G401 (cell line): ENCODE measurements at regions not wholly inside any gene's neighbourhood (a gene's known extent, or its start where the extent isn't known, plus 50 kb on each side); places are given as distances from the start of the nearest gene placed in this dataset.
"Not testable (repeated sequence)": the region's sequence is repeated elsewhere in the genome, so short reads cannot be mapped to it uniquely, and the experiment has no call there.

ENCODE experiments used
- DNase-seq: peaks from one replicate; pipeline ENCODE4 v3.0.0-alpha.2; 2015; ENCODE audit warnings: low spot score
- in situ Hi-C: cut with HindIII; loops from 2 replicates; pipeline ENCODE4 v1.10.0; 2016; ENCODE audit warnings: low sequenced_read_pairs, mixed read lengths

- DNase-seq, result no peak
- in situ Hi-C loops, result no loop called here
Measured at GRCh38 chr4:169900241-169900845, 125.9 kb downstream of the MFAP3L start.

- in situ Hi-C loops, result no loop called here
Measured at GRCh38 chr4:169899295-169899694, 126.9 kb downstream of the MFAP3L start.

GRCh38 chr4:169898095-169898494 lies 128.1 kb downstream of the MFAP3L start:
- DNase-seq, result no peak
- in situ Hi-C loops, result no loop called here

More at GRCh38 chr4:169899295-169899694, 126.9 kb downstream of the MFAP3L start:
- no peak for DNase-seq

GRCh38 chr4:169894767-169895166 lies 131.4 kb downstream of the MFAP3L start:
- in situ Hi-C loops, DNase-seq: not testable (repeated sequence)

DNA sequence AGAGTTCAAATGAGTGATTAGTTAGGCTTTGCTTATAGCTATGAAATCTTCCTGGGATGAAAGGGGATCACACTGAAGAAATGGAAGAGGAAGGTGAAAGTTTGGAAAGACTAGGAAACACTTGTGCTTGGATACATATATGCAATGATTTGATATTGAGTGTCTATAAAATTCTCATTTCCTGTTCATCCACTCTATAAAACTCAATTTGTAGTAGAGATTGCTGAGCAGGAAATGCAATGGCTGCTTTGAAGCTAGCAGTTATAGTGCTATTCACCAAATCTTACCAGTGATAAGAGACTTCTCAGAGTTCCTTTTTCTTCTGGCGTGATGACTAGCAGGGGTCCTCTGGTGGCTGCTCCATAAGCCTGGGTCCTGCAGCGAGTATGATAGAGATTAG lies 128.1 kb upstream of the HPF1 start:
- in situ Hi-C loops, result no loop called here
- no peak for DNase-seq

DNA sequence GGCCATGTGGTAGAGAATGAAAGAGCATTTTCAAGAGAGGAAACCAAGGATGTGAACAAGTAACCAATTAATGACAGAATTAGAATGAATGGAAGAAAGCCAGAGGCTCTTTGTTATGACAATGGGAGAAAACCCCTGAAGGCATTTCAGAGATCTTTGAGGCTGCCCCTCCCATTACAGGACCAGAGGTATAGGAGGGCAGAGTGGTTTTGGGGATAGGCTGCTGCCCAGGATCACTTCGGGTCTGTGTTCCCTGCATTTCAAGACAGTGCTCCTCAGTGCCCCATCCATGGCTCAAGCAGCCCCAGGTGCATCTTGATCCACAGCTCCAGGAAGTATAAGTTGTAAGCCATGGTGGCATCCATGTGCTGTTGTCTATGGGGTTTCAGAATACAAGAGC lies 124.0 kb upstream of the HPF1 start:
- DNase-seq, result no peak
- in situ Hi-C loops, result no loop called here

DNA sequence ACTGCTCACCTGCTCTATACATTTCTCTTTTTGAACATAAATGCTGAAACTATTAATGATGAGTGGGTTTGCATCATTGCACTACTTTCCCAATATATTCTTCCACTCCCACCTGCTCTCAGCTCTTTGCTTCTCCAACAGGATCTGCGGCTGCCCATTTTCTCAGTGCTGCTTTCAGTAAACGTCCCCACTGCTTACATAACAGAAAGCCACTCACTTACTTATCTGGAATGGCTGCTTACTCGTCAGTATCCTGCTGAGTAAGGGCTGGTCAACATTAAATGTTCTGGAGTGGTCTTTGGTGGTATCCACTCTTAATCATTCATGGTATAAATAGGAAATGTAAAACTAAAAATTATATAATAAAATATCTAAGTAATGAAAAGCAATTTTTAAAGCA lies 112.8 kb upstream of the HPF1 start:
- no peak for DNase-seq
- in situ Hi-C loops, result no loop called here

DNA sequence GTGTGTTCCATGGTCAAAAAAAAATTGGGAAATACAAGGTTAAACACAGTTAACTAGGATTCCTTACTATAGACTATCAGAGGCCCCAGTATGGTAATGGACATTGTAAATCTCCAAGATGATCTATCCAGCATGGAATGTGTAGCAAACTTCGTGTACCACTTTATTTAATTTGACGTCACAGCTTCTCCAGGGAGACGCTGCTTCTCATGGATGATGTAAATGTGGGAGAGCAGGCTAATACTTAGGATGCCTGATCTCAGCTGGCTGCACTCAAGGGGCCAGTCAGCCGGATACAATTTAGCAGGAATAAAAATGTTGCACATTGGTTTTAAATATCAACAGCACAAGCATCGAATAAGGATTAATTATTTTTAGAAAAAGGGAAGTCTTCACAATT lies 111.7 kb upstream of the HPF1 start:
- no peak for DNase-seq
- in situ Hi-C loops, result no loop called here

- DNase-seq, result no peak
- in situ Hi-C loops, result no loop called here
Measured at GRCh38 chr4:169861593-169861992, 103.8 kb upstream of the HPF1 start.

DNA sequence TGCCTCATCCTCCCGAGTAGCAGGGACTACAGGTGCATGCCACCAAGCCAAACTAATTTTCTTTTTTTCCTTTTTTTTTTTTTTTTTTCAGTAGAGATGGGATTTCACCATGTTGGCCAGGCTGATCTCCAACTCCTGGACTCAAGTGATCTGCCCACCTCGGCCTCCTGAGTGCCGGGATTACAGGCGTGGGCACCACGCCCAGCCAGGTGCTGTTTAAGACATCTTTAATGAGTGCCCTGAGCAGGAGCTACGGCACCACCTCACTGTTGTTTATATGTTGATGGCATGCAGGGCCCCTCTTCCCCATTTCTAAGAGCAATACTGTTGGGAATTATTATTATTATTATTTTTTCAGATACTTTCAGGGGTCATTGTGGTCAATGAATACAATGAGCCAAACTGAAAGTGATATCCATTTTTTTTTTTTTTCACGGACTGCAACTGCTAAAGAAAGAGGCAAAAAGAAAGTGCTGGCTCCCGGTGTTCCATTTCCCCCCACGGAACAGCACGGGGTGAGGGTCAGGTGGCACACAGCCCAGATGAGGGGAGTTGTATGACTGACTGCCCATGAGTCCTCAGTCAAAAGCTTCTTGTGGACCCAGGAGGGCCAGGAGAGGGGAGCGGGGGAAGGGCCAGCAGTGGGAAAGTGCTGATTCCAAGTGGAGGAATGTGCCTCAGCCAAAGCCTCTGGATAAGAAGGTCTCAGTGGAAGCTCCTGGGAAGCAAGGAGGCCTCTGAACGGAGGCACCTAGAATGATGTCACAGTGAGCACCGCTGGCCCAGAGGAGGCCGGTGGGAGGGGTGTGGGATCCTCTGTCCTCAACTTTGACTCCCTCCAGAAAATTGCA lies 101.8 kb upstream of the HPF1 start:
- in situ Hi-C loops, result no loop called here
- no peak for DNase-seq

DNA sequence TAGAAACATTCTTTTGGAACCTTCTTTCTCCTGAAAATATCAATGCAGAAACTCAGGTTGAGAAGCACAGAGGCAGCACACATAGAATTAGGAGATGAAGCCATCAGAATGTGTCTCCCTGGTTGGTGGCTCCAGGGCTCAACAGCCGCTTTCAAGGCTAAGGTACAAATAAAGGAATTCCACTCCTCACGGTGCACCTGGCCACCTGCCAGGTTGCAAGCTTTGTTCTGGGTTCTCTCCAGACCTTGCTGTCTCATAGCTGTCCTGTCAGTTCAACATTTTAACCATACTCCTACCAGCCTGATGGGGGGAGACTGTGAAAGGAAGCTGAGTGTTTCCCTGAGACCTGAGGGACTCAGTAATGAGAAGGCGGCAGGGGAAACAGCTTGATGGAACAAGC lies 96.3 kb upstream of the HPF1 start:
- DNase-seq, result no peak
- in situ Hi-C loops, result no loop called here

DNA sequence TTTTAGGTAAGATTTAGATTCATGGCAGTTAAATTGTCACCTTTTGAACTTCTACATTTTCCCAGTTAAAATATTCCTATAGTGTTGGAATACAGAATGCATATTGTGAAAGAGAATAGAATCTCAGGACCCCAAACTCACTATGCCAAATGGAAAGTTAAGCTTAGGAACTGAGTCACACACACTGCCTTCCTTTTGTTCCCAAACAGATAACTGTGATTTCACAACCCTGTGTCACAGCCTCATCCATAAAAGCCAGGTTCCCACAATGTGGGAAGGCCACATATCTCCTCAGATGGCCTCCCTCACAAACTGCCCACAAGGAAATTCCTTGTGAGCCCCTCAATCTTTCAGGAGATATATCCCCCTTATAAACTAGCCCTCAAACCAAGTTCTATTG lies 94.7 kb upstream of the HPF1 start:
- no peak for DNase-seq
- in situ Hi-C loops, result no loop called here

DNA sequence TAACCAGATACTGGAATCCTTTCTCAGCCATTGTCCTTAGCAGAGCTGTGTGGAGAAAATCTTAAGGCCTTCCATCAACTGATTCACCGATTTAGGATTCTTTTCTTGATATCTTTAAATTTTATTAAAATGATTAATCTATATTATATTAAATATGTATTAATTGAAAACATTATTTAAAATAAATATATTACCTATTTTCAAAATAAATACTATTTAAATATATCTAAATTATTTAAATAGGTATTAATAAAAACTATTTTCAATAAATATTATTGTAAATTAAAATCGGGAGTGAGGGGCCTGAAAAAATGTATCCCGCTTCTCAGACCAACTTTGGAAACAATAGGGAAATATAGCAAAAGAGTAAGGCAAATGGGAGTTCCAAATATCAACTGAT lies 94.0 kb upstream of the HPF1 start:
- in situ Hi-C loops, result no loop called here
- no peak for DNase-seq

- in situ Hi-C loops, result no loop called here
- no peak for DNase-seq
Measured at GRCh38 chr4:169849456-169849855, 91.7 kb upstream of the HPF1 start.

DNA sequence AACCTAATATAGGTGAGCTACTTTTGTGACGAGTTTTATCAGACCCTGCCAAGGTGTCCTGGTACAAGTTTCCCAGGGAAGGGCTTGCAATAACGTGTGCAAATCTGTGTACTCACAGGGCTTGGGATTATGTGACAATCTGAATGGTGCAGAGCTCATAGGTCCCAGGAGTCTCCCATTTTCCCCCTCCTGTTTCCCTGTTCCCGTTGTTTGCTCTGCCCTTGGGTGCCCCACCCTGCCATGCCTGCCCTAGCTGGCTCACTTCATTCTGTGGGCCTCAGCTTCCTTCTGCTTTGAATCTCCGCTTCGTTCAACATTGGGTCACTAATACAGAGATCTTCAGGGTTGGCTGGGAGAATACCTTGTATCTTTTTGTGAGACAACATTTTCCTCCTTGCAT lies 90.3 kb upstream of the HPF1 start:
- in situ Hi-C loops, result no loop called here
- DNase-seq, result no peak

DNA sequence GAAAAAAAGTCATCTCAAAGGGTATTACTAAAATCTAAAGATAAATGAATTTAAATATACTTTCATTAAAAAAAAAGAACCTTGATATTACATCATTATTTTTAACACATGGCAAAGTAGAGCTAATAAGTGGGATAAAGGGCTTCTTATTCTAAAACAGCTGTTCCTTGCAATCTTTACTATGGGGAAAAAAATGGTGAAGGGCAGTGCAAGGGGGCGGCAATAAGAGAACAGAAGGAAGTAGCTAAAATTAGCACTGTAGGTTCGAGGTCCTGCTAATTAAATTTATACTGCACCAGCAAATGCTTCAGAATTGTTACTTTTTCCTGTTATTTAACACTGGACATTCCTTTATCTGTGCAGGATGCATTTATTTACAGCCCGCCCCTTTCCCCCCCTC lies 89.4 kb upstream of the HPF1 start:
- in situ Hi-C loops, result no loop called here
- no peak for DNase-seq

DNA sequence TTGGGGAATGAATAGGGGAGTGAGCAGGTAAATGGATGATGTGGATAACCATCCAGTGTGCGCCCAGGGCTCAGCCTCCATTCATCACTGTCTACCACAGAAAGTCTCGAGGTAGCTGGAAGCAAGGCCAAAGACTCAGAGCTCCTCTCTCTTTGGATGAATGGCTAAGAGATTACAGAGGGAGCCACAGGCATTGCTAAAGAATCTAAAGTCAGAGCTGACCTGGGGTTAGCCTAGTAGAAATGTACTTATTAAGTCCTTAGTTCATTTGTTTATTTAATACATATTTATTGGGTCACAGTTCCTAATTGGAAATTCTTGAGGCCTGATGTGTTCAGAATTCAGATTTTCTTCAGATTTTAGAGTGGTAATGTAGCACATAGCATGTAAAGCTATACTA lies 88.7 kb upstream of the HPF1 start:
- DNase-seq, result no peak
- in situ Hi-C loops, result no loop called here

DNA sequence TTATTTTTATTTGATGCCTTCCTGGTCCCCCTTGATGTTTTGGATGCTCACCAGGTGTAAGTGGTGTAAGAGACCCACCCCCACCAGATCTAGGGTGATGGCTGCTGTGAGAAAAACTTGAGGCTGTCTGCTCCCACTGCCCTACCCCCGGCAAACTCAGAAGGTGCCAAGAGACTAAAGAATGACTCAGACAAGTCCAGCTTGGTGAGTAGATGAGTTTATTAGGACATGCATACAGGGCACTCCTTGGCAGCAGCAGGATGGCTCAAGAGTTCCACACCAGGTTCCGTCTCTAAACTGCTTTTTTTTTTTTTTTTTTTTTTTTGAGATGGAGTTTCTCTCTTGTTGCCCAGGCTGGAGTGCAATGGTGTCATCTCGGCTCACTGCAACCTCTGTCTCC lies 84.0 kb upstream of the HPF1 start:
- in situ Hi-C loops, result no loop called here
- no peak for DNase-seq

DNA sequence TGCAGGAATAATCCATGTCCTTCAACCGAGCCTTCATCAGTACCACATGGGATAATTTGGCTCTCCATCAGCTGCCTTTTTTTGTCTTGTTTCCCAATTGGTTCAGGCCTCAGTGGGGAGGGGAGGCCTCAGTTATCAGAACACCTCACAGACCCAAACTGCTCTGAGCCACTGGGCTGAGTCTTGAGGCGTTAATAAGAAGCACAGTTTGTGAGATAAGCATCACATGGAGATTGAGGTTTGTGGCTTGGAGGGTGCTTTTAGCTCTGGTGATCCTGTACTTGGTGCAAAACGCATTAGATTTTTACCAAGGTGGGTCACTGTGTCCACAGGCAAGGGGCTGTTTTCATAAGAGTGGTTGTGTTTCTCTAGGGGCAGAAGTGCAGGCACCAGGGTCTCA lies 82.8 kb upstream of the HPF1 start:
- in situ Hi-C loops, result no loop called here
- DNase-seq, result no peak

GRCh38 chr4:169828329-169828728 lies 70.6 kb upstream of the HPF1 start:
- in situ Hi-C loops, DNase-seq: not testable (repeated sequence)

DNA sequence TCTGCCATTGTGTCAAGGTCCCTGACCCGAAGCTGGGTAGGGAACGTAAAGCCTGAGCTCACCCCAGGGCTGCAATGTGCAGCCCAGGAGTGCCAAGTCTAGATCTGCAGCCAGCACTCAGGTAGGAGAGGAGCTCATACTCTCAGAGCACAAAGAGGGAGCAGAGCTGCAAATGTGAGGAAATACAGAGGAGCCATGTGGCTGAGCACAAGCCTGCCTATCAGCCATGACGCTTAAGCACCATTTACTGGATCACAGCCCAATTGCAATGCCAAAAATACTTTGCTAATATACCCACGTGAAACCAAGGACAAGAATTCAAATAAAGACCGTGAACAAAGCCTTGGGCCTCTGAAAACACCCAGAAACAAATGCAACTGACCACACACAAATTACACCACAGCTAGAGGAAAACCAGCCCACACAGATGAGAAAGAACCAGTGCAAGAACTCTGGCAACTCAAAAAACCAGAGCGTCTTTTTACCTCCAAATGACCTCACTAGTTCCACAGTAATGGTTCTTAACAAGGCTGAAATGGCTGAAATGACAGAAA lies 69.0 kb upstream of the HPF1 start:
- in situ Hi-C loops, result no loop called here
- DNase-seq, result no peak
